HG03060 (cell line): ENCODE measurements at regions not wholly inside any gene's neighbourhood (a gene's known extent, or its start where the extent isn't known, plus 50 kb on each side); places are given as distances from the start of the nearest gene placed in this dataset.
"Not testable (repeated sequence)": the region's sequence is repeated elsewhere in the genome, so short reads cannot be mapped to it uniquely, and the experiment has no call there.

Experiments
- ATAC-seq: cut with Tn5 transposase; IDR thresholded peaks from one replicate; pipeline ENCODE4 v1.9.1; 2021; ENCODE audit warnings: low read depth, moderate number of reproducible peaks; ENCODE audit not compliant: unreplicated experiment

DNA sequence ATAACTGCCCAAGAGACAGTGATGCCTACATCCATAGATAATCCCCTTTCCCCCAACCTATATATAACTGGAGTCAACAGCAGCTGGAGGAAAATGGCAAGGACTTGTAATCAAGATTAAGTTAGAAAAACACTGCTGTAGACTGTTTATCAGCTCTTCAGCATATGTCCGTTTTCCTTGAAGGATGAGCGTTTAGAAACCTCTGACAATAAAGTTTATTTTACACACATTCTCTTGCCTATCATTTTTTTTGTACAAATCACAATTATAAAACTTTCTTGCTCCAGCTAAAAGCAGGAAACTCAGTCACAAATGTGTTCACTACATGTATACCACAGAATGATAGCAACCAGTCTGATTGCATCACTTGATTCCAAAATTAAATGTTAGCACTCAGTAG, 50.8 kb downstream of the PPIAL4G start:
- not testable (repeated sequence) for ATAC-seq

GRCh38 chr1:148429856-148430255, 53.2 kb downstream of the PPIAL4G start:
- ATAC-seq, result not testable (repeated sequence)

DNA sequence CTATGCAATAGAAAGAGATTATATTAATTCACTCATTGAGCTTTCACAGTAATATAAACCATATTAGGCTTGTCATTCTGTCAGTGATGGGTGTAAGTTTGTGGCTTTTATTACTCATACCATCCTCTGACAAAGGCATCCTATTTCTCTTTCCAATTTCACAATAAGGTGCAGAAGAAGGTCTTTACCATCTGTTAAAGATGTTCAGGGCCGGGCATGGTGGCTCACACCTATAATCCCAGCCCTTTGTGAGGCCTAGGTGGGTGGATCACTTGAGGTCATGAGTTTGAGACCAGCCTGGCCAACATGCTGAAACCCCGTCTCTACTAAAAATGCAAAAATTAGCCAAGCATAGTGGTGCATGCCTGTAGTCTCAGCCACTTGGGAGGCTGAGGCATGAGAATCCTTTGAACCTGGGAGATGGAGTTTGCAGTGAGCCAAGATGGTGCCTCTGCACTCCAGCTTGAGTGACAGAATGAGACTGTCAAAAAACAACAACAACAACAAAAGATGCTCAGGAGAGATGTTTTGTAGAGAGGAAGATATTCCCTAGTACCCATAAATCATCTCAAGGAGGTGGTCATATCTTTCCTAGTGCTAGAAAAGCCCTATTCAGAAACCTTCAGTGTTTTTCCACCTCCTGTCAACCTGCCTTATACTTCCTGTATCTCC, 56.0 kb downstream of the PPIAL4G start:
- not testable (repeated sequence) for ATAC-seq

- ATAC-seq, result not testable (repeated sequence)
These were observed 56.7 kb downstream of the PPIAL4G start for GRCh38 chr1:148426385-148426784.

DNA sequence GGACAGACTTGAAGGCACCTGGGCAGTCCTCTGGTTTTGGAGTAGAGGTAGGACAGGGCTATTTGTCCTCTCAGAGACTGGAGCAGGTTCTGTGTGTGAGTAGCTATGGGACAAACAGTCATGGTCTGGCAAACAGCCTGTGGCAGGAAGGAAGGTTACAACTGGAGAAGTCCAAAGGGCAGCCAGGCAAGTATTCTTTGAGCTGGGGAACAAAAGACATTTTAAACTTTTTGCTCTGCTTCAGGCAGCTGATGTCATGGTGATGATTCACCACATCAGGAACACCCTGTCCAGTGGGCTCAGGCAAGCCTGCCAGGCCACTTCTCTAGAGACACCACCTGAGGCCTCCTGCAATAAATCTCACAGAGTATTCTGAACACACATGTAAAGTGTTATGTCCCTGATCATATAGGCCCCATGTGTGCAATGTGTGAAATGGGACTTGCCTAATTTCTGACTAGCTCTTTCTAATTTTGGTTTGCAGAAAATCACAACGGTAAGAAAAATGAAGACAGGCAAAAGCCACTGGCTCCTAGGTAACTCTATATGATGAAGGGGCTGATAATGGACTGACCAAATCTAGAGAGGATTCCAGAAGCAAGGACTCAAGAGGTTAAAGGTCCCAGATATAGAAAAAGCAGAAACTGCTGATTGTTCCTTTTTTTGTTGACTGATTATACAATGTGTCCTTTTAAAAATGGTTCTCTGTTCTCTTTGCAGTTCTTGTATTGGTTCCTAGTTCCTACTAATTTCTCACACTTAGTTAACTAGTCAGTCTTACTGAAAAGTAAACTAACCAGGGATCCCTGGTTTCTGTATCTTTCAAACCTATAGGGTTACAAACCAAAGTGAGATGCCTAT, 58.7 kb downstream of the PPIAL4G start:
- not testable (repeated sequence) for ATAC-seq

DNA sequence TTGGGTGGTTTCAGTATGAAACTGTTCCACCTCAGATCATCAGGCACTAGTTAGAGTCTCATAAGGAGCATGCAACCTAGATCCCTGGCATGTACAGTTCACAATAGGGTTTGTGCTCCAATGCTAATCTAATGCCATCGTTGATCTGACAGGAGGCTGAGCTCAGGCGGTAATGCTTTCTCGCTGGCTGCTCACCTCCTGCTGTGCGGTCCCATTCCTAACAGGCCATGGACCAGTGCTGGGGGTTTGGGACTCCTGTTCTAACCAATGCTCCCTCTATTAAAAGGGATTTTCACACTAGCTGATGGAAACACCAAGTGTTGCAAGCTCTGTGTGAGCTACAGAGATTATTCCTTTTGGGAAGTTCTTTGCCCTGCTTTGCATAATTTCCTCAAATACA, 60.2 kb downstream of the PPIAL4G start:
- not testable (repeated sequence) for ATAC-seq

GRCh38 chr1:148417241-148417640, 65.9 kb downstream of the PPIAL4G start:
- ATAC-seq, result not testable (repeated sequence)

- not testable (repeated sequence) for ATAC-seq
These were observed 69.7 kb downstream of the PPIAL4G start for GRCh38 chr1:148413385-148413784.

GRCh38 chr1:148404786-148405568, 78.1 kb downstream of the PPIAL4G start:
- not testable (repeated sequence) for ATAC-seq

GRCh38 chr1:148403925-148404324, 79.2 kb downstream of the PPIAL4G start:
- ATAC-seq, result not testable (repeated sequence)

GRCh38 chr1:148403085-148403456, 80.0 kb downstream of the PPIAL4G start:
- ATAC-seq, result not testable (repeated sequence)

DNA sequence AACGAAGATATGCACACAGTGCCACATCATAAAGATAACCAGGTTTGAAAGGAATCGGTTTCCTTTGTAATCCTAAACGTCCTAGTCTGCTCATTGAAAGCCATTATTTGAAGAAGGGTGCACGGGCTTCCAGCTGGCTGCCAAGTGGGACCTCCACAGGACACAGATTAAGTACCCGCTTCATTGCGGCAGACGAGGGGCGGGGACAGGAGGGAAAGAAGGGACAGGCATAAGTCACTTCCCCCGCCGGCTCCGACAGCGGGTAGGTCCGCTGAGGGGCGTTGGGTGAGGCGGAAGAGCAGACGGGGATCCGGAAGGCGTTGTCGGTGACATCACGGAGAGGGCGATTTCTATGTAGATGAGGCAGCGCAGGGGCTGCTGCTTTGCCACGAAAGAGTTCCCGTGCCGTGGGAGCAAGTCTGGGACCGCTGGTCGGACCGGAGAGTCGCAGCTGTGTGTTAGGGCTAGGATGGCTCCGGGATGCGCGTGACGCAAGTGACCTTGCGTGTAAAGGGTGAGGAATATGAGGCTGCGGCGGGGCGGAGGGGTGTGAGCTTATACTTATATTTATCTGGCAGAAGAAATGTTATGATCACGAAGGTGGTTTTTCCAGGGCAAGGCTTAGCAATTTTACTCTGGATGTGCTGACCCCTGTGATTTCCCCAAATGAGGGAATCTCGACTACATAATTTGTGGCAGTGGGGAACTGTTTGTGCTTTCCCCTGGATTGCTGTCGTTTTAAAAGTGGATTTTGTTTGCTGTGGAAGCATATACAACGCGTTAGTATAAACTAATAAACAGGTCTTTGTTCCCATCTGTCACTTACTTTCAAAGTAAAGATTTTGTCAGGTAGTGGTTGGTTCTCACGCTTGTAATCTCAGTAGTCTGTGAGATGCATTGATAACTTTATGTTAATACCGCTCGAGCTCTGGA, 80.7 kb downstream of the PPIAL4G start:
- ATAC-seq, result not testable (repeated sequence)

- ATAC-seq, result not testable (repeated sequence)
These were observed 85.6 kb downstream of the PPIAL4G start for GRCh38 chr1:148397516-148397915.

DNA sequence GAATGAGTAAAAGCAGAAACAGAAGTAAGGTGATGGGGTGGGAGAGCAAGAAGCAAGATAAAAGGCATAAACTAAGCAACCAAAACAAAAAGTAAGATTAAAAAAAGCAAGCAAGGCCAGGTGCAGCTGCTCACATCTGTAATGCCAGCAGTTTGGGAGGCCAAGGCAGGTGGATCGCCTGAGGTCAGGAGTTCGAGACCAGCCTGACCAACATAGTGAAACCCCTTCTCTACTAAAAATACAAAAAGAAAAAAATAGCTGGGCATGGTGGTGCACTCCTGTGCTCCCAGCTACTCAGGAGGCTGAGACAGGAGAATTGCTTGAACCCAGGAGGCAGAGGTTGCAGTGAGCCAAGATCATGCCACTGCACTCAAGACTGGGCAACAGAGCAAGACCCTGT, 90.6 kb downstream of the PPIAL4G start:
- not testable (repeated sequence) for ATAC-seq

DNA sequence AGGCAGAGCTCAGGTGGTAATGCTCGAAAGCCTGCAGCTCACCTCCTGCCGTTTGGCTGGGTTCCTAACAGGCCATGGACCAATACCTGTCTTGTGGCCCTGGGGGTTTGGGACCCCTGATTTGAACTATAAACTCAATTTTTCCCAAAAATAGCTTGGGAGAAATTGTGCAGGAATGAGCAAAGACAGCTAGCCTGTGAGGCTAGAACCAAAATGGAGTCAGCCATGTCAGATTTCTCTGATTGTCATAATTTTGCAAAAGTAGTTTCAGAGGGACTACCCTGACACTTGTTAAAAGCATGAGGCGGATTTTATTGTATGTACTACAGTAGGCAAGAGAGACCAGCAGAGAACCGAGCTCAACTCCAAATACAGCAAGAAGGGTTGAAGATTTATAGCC, 91.8 kb downstream of the PPIAL4G start:
- not testable (repeated sequence) for ATAC-seq

DNA sequence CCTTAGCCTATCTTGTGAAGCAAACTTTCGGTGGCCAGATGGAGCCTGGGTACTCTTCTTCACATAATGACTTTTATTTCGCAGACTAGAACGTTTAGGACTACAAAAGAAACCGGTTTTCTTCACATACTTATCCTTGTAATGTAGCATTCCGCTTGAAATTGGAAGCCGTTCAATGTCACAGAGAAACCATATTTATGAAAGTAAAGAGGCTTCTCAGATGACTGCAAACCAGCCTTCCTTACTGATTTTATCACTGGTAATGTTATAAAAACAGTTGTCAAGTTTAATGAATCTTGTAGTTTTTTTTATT, 94.1 kb downstream of the PPIAL4G start:
- no peak for ATAC-seq

DNA sequence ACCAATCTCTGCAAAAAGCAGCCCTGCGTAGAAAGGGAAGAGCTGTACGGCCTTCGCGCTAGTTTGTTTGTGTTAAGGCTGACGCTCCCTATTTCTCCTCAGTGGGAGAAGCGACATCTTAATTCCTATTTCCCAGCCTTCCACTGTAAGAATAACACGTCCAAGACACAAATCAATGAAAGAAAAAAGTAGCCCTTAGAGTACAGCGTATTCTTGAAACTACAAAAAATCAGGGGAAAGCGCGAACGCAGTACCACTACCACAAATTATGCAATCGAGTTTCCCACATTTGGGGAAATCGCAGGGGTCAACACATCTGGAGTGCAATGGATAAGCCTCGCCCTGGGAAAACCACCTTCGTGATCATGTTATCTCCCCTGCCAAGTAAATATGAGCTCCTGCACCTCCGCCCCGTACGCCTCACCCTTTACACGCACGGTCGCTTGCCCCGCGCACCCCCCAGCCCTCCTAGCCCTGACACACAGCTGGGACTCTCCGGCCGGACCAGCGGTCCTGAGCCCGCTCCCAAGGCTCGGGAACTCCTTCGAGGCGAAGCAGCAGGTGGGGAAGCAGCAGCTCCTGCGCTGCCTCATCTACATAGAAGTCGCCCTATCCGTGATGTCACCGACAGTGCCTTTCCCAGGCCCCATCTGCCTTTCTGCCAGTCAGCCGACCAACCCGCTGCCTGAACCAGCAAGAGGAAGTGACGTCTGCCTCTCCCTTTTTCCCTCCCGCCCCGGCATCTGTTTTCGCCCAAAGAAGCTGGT, 94.7 kb downstream of the PPIAL4G start:
- no peak for ATAC-seq

- not testable (repeated sequence) for ATAC-seq
These were observed 95.2 kb downstream of the PPIAL4G start for GRCh38 chr1:148387949-148388259.

DNA sequence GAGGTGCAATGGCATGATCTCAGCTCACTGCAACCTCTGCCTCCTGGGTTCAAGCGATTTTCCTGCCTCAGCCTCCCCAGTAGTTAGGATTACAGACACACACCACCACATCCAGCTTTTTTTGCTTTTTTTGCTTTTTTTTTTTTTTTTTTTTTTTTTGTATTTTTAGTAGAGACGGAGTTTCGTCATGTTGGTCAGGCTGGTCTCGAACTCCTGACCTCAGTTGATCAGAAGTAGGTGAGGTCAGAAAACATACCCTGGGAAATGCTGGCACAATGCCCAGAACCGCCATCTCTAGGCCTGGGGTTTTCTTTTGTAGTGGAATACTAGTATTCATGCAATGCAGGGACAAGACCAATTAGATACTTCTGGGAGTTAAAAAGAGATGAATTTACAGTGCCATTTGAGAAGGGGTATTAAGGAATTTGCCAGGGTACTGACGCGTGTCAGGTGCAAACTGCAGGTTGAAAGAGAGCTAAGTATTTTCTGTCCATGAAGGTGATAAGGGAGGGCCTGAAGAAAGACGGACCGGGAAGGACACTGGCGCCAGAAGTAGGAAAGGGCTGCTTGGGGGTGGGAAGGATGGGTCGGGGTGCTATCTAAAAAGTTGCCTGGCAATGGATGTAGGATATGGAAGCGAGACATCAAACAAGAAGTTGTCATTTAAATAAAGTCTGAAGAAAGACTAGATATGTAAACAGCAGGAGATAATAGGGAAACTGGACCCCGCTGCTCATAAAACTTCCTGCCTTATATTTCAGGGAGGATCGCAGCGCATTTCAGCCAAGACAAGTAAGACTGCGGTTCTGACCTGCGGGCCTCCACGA, 95.8 kb downstream of the PPIAL4G start:
- not testable (repeated sequence) for ATAC-seq
